HG02870 (cell line): ENCODE measurements at regions not wholly inside any gene's neighbourhood (a gene's known extent, or its start where the extent isn't known, plus 50 kb on each side); places are given as distances from the start of the nearest gene placed in this dataset.

Source experiments
- ATAC-seq: cut with Tn5 transposase; IDR thresholded peaks from one replicate; pipeline ENCODE4 v1.9.1; 2021; ENCODE audit warnings: mild to moderate bottlenecking, moderate library complexity; ENCODE audit not compliant: unreplicated experiment

GRCh38 chr6:54056105-54056504 lies 55.1 kb upstream of the MLIP start:
- no peak for ATAC-seq

GRCh38 chr6:54057058-54057457 lies 54.2 kb upstream of the MLIP start:
- no peak for ATAC-seq

GRCh38 chr6:54058236-54058635 lies 53.0 kb upstream of the MLIP start:
- no peak for ATAC-seq

GRCh38 chr6:54059683-54060082 lies 51.6 kb upstream of the MLIP start:
- no peak for ATAC-seq

- ATAC-seq, result no peak
Measured at GRCh38 chr6:54060286-54060685, 51.0 kb upstream of the MLIP start.
